Uterus (tissue), 2 donors: ENCODE measurements at regions not wholly inside any gene's neighbourhood (a gene's known extent, or its start where the extent isn't known, plus 50 kb on each side); places are given as distances from the start of the nearest gene placed in this dataset.

Experiments
- POLR2A ChIP-seq, 2 donors: fragments of 450-650 bp; IDR thresholded peaks; one replicate each; pipeline ENCODE4 v1.6.1; 2016; ENCODE audit warnings: antibody characterized with exemption in 2 of 2, mild to moderate bottlenecking in 1 of 2, moderate library complexity in 1 of 2
- TF ChIP-seq, protein P1 (sequence below), 4 experiments: fragments of 200-600 bp in 2 of 4; fragments of 450-650 bp in 2 of 4; sonication (generic) in 2 of 4; IDR thresholded peaks; one replicate each; pipeline ENCODE4 v1.5.1; 2016 to 2019; ENCODE audit warnings: antibody characterized with exemption in 4 of 4, mild to moderate bottlenecking in 2 of 4, moderate library complexity in 1 of 4

DNA sequence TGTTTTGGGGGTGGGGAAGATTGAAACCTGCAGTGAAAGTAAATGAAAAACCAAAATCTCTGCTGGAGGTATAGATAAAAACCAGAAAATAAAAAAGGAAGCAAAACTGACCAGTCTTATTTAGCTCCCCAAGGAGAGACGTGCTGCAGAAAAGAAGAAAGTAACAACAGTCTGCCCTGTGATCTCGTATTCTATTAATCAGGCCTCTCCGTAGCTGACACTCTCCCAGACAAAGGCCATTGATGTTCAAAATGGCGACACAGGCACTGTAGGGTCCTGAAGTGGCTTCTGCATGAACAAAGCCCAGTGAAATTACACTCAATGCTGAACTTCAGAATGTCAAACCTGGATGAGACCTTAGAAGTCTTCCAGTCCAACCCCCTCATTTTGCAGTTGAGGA, 106.6 kb downstream of the NXPE2 start:
- TF ChIP-seq, protein P1, sequence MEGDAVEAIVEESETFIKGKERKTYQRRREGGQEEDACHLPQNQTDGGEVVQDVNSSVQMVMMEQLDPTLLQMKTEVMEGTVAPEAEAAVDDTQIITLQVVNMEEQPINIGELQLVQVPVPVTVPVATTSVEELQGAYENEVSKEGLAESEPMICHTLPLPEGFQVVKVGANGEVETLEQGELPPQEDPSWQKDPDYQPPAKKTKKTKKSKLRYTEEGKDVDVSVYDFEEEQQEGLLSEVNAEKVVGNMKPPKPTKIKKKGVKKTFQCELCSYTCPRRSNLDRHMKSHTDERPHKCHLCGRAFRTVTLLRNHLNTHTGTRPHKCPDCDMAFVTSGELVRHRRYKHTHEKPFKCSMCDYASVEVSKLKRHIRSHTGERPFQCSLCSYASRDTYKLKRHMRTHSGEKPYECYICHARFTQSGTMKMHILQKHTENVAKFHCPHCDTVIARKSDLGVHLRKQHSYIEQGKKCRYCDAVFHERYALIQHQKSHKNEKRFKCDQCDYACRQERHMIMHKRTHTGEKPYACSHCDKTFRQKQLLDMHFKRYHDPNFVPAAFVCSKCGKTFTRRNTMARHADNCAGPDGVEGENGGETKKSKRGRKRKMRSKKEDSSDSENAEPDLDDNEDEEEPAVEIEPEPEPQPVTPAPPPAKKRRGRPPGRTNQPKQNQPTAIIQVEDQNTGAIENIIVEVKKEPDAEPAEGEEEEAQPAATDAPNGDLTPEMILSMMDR (IDR thresholded peaks at IDR 0.05): no peak
- no peak for TF ChIP-seq POLR2A (IDR thresholded peaks at IDR 0.05)
